ENCODE measurements at regions not wholly inside any gene's neighbourhood (a gene's known extent, or its start where the extent isn't known, plus 50 kb on each side); places are given as distances from the start of the nearest gene placed in this dataset.

- DNase-seq (ENCODE audit: low spot score): no peak
- CTCF ChIA-PET: interaction anchor here (0.6 kb wide), 1 partner anchor 104 kb away, joined by 4 read pairs; no protein-coding TSS in a partner anchor
- no peak overlapping the region for H3K27ac ChIP-seq
- no peak for TF ChIP-seq CTCF (conservative IDR thresholded peaks at IDR 0.05; ENCODE audit: low read depth)
- POLR2A ChIA-PET (ENCODE audit: low non-redundant PET): no interaction called here
These were observed 75.2 kb upstream of the ARID1B start for GRCh38 chr6:156701966-156702365.

- H3K27ac ChIP-seq: no peak overlapping the region
- CTCF ChIA-PET: interaction anchor here (0.7 kb wide), 1 partner anchor 487 kb away, joined by 3 read pairs; no protein-coding TSS in a partner anchor
- DNase-seq (ENCODE audit: low spot score): no peak
- POLR2A ChIA-PET (ENCODE audit: low non-redundant PET): no interaction called here
- TF ChIP-seq CTCF (conservative IDR thresholded peaks at IDR 0.05; ENCODE audit: low read depth): no peak
These were observed 76.6 kb upstream of the ARID1B start for GRCh38 chr6:156700440-156701057.

DNA sequence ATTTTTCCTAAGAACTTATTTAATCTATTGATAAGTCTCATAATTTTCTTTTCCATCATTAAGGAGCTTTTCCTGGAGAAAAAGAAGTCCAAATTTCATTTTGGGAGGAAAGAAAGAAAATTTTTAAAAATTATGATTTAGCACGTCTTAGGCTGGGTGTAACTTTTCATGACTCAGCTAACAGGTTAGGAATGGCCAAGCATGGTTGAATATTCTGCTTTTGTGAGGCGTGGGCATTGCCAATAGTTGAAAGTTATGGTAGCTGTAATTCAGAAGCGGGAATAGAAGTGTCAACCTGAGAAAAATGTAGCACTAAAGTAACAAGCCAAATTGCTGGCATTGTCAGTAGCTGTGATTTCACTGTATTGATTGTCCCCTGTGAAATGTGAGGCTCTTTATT, 77.2 kb upstream of the ARID1B start:
- ChIA-PET POLR2A (ENCODE audit: low non-redundant PET) (no interaction called here), CTCF (interaction anchor here (0.7 kb wide), 1 partner anchor 488 kb away, joined by 3 read pairs; no protein-coding TSS in a partner anchor)
- no peak for DNase-seq (ENCODE audit: low spot score)
- TF ChIP-seq CTCF (conservative IDR thresholded peaks at IDR 0.05; ENCODE audit: low read depth): no peak
- no peak overlapping the region for H3K27ac ChIP-seq

DNA sequence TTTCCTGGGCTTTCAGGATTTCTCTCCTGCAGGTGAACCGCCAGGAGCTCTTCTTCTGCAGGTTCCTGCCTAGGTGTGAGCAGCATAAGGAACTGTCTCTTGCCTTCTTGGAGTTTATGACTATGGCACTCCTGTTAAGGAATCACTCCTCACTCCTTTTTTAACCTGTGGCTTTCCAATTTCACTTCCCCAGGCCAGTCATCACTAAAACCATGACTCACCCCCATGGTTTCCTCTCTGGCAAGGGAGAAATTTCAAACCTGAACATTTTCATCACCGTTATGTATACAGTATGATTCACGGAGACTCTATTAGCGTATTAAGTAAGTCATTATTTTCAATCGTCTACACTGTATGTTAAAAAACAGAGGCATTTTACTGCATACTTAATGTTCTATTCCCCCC, 78.2 kb upstream of the ARID1B start:
- ChIA-PET CTCF (no interaction called here), POLR2A (ENCODE audit: low non-redundant PET) (no interaction called here)
- H3K27ac ChIP-seq: no peak overlapping the region
- TF ChIP-seq CTCF (conservative IDR thresholded peaks at IDR 0.05; ENCODE audit: low read depth): no peak
- peak; percentile 78 for DNase-seq (ENCODE audit: low spot score)

- POLR2A ChIA-PET (ENCODE audit: low non-redundant PET): no interaction called here
- DNase-seq (ENCODE audit: low spot score): no peak
- TF ChIP-seq CTCF (conservative IDR thresholded peaks at IDR 0.05; ENCODE audit: low read depth): no peak
- H3K27ac ChIP-seq: no peak overlapping the region
- CTCF ChIA-PET: interaction anchor here (0.6 kb wide), 1 partner anchor 12 kb away, joined by 3 read pairs; no protein-coding TSS in a partner anchor
These were observed 78.8 kb upstream of the ARID1B start for GRCh38 chr6:156698239-156699016.

DNA sequence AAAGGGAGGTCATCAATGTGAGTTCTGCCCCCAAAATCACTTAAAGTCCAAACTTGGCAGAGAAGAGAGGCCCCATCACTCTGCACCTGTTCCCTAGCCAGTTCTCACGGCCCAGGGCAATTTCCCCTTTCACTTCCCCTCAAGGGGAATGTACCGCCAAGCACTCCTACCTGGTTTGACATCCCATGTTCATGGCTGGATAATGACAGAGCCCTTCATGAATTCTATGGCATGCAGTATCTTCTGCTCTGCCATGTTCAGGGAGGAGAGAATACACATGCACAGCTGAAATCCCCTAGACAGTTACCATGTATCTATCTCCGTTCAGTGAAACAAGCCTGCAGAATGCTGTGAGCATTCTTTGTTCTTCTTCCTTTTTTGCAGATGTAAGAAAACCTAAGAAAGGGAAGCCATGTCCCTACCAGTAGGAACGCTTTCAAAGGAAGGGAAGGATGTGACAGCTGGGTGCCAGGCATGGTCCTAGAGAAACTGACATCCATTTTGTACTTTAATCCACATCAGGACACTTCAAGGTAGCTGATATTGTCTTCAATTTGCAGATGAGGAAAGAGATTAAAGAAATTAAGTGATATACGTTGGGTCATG, 79.8 kb upstream of the ARID1B start:
- no peak for DNase-seq (ENCODE audit: low spot score)
- TF ChIP-seq CTCF (conservative IDR thresholded peaks at IDR 0.05; ENCODE audit: low read depth): no peak
- POLR2A ChIA-PET (ENCODE audit: low non-redundant PET): no interaction called here
- CTCF ChIA-PET: interaction anchor here (0.6 kb wide), 1 partner anchor 836 kb away, joined by 4 read pairs; no protein-coding TSS in a partner anchor
- no peak overlapping the region for H3K27ac ChIP-seq

Measured in RWPE1 (cell line).